WTC11 (cell line): ENCODE measurements at regions not wholly inside any gene's neighbourhood (a gene's known extent, or its start where the extent isn't known, plus 50 kb on each side); places are given as distances from the start of the nearest gene placed in this dataset.

ENCODE experiments used
- ATAC-seq: fragments of 200-7000 bp; cut with Tn5 transposase; 2 replicates; pipeline ENCODE4 v1.10.0; 2021; ENCODE audit warnings: mild to moderate bottlenecking, moderate library complexity
- CTCF ChIA-PET: fragments of 300-600 bp; sonication (Branson Sonifier 250); formaldehyde crosslinking; loops from one replicate; lab custom pipeline; 2021; ENCODE audit warnings: antibody characterized with exemption; lab: Charles Lee
- POLR2A ChIA-PET: fragments of 350-600 bp; sonication (Branson Sonifier 250); formaldehyde crosslinking; loops from one replicate; lab custom pipeline; 2021; ENCODE audit warnings: antibody characterized with exemption; lab: Charles Lee
- DNase-seq: peaks from one replicate; pipeline ENCODE4 v3.0.0; 2021; ENCODE audit warnings: low spot score
- H3K27ac Mint-ChIP-seq: 2 replicates; pipeline ENCODE4 v1.8.0; 2021; ENCODE audit warnings: mixed read lengths
- H3K27me3 Mint-ChIP-seq: 2 replicates; pipeline ENCODE4 v1.8.0; 2021; ENCODE audit warnings: low read depth, mild to moderate bottlenecking, moderate library complexity, mixed read lengths
- H3K36me3 Mint-ChIP-seq: 2 replicates; pipeline ENCODE4 v1.8.0; 2021; ENCODE audit warnings: mixed read lengths
- H3K4me1 Mint-ChIP-seq: 2 replicates; pipeline ENCODE4 v1.8.0; 2022; ENCODE audit warnings: mixed read lengths
- H3K4me3 Mint-ChIP-seq: 2 replicates; pipeline ENCODE4 v1.8.0; 2021; ENCODE audit warnings: mild to moderate bottlenecking, moderate library complexity, mixed read lengths
- H3K9me3 Mint-ChIP-seq: 2 replicates; pipeline ENCODE4 v1.8.0; 2021; ENCODE audit warnings: mixed read lengths
- AR ChIP-seq: fragments of 250-450 bp; sonication (Bioruptor Pico); IDR thresholded peaks from 2 replicates; pipeline ENCODE4 v1.9.0; 2021; ENCODE audit warnings: mild to moderate bottlenecking
- CDX4 ChIP-seq: fragments of 250-450 bp; sonication (Bioruptor Pico); IDR thresholded peaks from 2 replicates; pipeline ENCODE4 v1.9.0; 2021; ENCODE audit warnings: moderate library complexity, mild to moderate bottlenecking, inconsistent platforms, borderline replicate concordance
- ETV6 ChIP-seq: sonication (generic); formaldehyde crosslinking; IDR thresholded peaks from 2 replicates; pipeline ENCODE4 v1.8.1; 2022; ENCODE audit warnings: mild to moderate bottlenecking, missing genetic modification reagents
- FOXJ3 ChIP-seq: sonication (generic); formaldehyde crosslinking; IDR thresholded peaks from 2 replicates; pipeline ENCODE4 v1.9.0; 2021; ENCODE audit warnings: missing genetic modification reagents, mild to moderate bottlenecking, borderline replicate concordance
- FOXK1 ChIP-seq: sonication (generic); formaldehyde crosslinking; IDR thresholded peaks from 2 replicates; pipeline ENCODE4 v1.8.0; 2022; ENCODE audit warnings: mild to moderate bottlenecking, moderate library complexity, missing genetic modification reagents
- FOXP1 ChIP-seq: sonication (generic); formaldehyde crosslinking; IDR thresholded peaks from 2 replicates; pipeline ENCODE4 v1.8.0; 2022; ENCODE audit warnings: missing genetic modification reagents, mild to moderate bottlenecking, moderate library complexity, borderline replicate concordance
- GABPB1 ChIP-seq: sonication (generic); formaldehyde crosslinking; IDR thresholded peaks from 2 replicates; pipeline ENCODE4 v1.8.1; 2023; ENCODE audit warnings: mild to moderate bottlenecking, missing genetic modification reagents
- GRHL2 ChIP-seq: fragments of 250-450 bp; sonication (Bioruptor Pico); IDR thresholded peaks from 2 replicates; pipeline ENCODE4 v1.8.0; 2022; ENCODE audit warnings: mild to moderate bottlenecking, moderate library complexity; ENCODE audit not compliant: insufficient replicate concordance, severe bottlenecking
- HMGA2 ChIP-seq: fragments of 250-450 bp; sonication (Bioruptor Pico); IDR thresholded peaks from 2 replicates; pipeline ENCODE4 v1.4.0; 2021; ENCODE audit warnings: mild to moderate bottlenecking, moderate library complexity
- JAZF1 ChIP-seq: fragments of 250-450 bp; sonication (Bioruptor Pico); IDR thresholded peaks from 2 replicates; pipeline ENCODE4 v1.9.0; 2021; ENCODE audit warnings: moderate library complexity, mild to moderate bottlenecking, inconsistent platforms
- NFATC4 ChIP-seq: fragments of 250-450 bp; sonication (Bioruptor Pico); IDR thresholded peaks from 2 replicates; pipeline ENCODE4 v1.9.0; 2021; ENCODE audit warnings: mild to moderate bottlenecking
- NR1H2 ChIP-seq: sonication (generic); formaldehyde crosslinking; IDR thresholded peaks from 2 replicates; pipeline ENCODE4 v1.9.0; 2021; ENCODE audit warnings: mild to moderate bottlenecking, moderate library complexity, missing genetic modification reagents
- NR2C2 ChIP-seq: sonication (generic); formaldehyde crosslinking; IDR thresholded peaks from 2 replicates; pipeline ENCODE4 v1.8.0; 2022; ENCODE audit warnings: mild to moderate bottlenecking, missing genetic modification reagents
- PRRX2 ChIP-seq: fragments of 250-450 bp; sonication (Bioruptor Pico); IDR thresholded peaks from 2 replicates; pipeline ENCODE4 v1.8.0; 2021; ENCODE audit warnings: mild to moderate bottlenecking
- RELA ChIP-seq: sonication (generic); formaldehyde crosslinking; IDR thresholded peaks from 2 replicates; pipeline ENCODE4 v1.8.1; 2022; ENCODE audit warnings: missing genetic modification reagents, mild to moderate bottlenecking, borderline replicate concordance
- SMAD3 ChIP-seq: sonication (generic); formaldehyde crosslinking; IDR thresholded peaks from 2 replicates; pipeline ENCODE4 v1.8.0; 2022; ENCODE audit warnings: missing genetic modification reagents, mild to moderate bottlenecking, borderline replicate concordance
- SMAD4 ChIP-seq: sonication (generic); formaldehyde crosslinking; IDR thresholded peaks from 2 replicates; pipeline ENCODE4 v1.8.0; 2022; ENCODE audit warnings: mild to moderate bottlenecking, missing genetic modification reagents
- SOX15 ChIP-seq: fragments of 250-450 bp; sonication (Bioruptor Pico); IDR thresholded peaks from 2 replicates; pipeline ENCODE4 v1.9.0; 2021; ENCODE audit warnings: mild to moderate bottlenecking
- TEAD4 ChIP-seq: sonication (generic); formaldehyde crosslinking; IDR thresholded peaks from 2 replicates; pipeline ENCODE4 v1.8.0; 2022; ENCODE audit warnings: mild to moderate bottlenecking, missing genetic modification reagents
- ZNF317 ChIP-seq: sonication (generic); formaldehyde crosslinking; IDR thresholded peaks from 2 replicates; pipeline ENCODE4 v1.8.1; 2023; ENCODE audit warnings: low read depth, mild to moderate bottlenecking, moderate library complexity, missing genetic modification reagents, borderline replicate concordance
- ZNF423 ChIP-seq: fragments of 250-450 bp; sonication (Bioruptor Pico); IDR thresholded peaks from 2 replicates; pipeline ENCODE4 v2.1.2; 2022; ENCODE audit warnings: mild to moderate bottlenecking, moderate library complexity
- ZNF671 ChIP-seq: fragments of 250-450 bp; sonication (Bioruptor Pico); IDR thresholded peaks from 2 replicates; pipeline ENCODE4 v1.8.0; 2021; ENCODE audit warnings: mild to moderate bottlenecking
- TF ChIP-seq, protein P1 (sequence below): sonication (generic); formaldehyde crosslinking; IDR thresholded peaks from 2 replicates; pipeline ENCODE4 v1.8.1; 2022; ENCODE audit warnings: mild to moderate bottlenecking, missing genetic modification reagents, moderate library complexity, borderline replicate concordance
- TF ChIP-seq, protein P2 (sequence below): fragments of 250-450 bp; sonication (Bioruptor Pico); IDR thresholded peaks from 2 replicates; pipeline ENCODE4 v1.8.0; 2021; ENCODE audit warnings: mild to moderate bottlenecking
- TF ChIP-seq, protein P3 (sequence below): sonication (generic); formaldehyde crosslinking; IDR thresholded peaks from 2 replicates; pipeline ENCODE4 v1.8.1; 2023; ENCODE audit warnings: mild to moderate bottlenecking, moderate library complexity, missing genetic modification reagents
- TF ChIP-seq, protein P4 (sequence below): sonication (generic); formaldehyde crosslinking; IDR thresholded peaks from 2 replicates; pipeline ENCODE4 v1.8.1; 2022; ENCODE audit warnings: mild to moderate bottlenecking, moderate library complexity, missing genetic modification reagents
- TF ChIP-seq, protein P5 (sequence below): sonication (generic); formaldehyde crosslinking; IDR thresholded peaks from 2 replicates; pipeline ENCODE4 v1.8.1; 2023; ENCODE audit warnings: mild to moderate bottlenecking, missing genetic modification reagents

DNA sequence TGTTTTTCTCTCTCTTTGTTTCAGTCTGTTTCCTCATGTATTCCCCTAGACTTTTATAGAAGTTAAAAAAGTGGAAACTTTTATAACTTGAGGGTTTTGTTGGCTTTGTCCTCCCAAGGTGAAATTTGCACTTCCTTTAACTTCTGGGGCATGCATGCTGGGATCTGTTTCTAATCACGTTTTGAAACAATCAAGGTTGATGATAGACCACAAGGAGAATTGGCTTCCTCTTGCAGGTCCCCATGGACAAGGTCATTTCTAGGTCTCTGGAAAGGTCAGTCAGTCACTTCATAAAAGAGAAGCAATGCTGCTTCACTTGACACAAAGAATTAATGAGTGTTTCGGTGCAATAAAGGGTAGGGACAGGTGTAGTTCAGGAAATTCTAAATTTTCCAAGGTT, 811.8 kb upstream of the CELF2 start:
- ATAC-seq (no peak), DNase-seq (no peak)
- Mint-ChIP-seq H3K36me3 (peaks cover 21% of the 10 kb centered on the region), H3K4me1 (no peaks in the 10 kb centered on the region), H3K4me3 (no peak overlapping the region), H3K27ac (no peak overlapping the region), H3K27me3 (no peaks in the 10 kb centered on the region), H3K9me3 (peaks cover 33% of the 10 kb centered on the region)
- ChIA-PET CTCF (no interaction called here), POLR2A (no interaction called here)
- TF ChIP-seq, protein P1, sequence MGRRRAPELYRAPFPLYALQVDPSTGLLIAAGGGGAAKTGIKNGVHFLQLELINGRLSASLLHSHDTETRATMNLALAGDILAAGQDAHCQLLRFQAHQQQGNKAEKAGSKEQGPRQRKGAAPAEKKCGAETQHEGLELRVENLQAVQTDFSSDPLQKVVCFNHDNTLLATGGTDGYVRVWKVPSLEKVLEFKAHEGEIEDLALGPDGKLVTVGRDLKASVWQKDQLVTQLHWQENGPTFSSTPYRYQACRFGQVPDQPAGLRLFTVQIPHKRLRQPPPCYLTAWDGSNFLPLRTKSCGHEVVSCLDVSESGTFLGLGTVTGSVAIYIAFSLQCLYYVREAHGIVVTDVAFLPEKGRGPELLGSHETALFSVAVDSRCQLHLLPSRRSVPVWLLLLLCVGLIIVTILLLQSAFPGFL, result no peak
- TF ChIP-seq SMAD3 (CRISPR knock-in tag) (no peak), NR1H2 (no peak), HMGA2 (CRISPR knock-in tag) (no peak), GRHL2 (CRISPR knock-in tag) (no peak), RELA (CRISPR knock-in tag) (no peak), PRRX2 (CRISPR knock-in tag) (no peak), ZNF671 (CRISPR knock-in tag) (no peak), NR2C2 (CRISPR knock-in tag) (no peak), SOX15 (CRISPR knock-in tag) (no peak), AR (CRISPR knock-in tag) (no peak), JAZF1 (CRISPR knock-in tag) (no peak), NFATC4 (no peak), CDX4 (CRISPR knock-in tag) (no peak), ETV6 (CRISPR knock-in tag) (no peak), FOXP1 (CRISPR knock-in tag) (no peak), FOXJ3 (no peak), ZNF317 (CRISPR knock-in tag) (no peak), ZNF423 (CRISPR knock-in tag) (no peak)
- TF ChIP-seq, protein P2, sequence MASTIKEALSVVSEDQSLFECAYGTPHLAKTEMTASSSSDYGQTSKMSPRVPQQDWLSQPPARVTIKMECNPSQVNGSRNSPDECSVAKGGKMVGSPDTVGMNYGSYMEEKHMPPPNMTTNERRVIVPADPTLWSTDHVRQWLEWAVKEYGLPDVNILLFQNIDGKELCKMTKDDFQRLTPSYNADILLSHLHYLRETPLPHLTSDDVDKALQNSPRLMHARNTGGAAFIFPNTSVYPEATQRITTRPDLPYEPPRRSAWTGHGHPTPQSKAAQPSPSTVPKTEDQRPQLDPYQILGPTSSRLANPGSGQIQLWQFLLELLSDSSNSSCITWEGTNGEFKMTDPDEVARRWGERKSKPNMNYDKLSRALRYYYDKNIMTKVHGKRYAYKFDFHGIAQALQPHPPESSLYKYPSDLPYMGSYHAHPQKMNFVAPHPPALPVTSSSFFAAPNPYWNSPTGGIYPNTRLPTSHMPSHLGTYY (CRISPR knock-in tag), result no peak

DNA sequence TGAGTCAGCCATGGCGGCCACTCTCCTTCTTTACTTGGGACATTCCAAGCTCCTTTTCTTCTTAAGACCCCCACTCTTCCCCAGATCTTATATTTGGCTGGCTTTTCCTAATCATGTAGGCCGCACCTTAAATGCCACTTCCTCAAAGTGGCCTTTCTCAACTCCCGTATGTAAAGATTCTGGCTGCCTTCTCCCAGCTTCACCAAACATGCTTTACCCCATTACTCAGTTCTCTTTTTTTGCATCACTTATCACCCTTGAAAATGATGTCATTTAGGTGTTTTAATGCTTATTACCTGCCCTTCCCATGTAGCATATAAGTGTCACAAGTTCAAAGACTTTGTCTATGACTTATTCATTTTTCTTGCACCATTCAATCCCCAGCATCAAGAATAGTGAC, 810.1 kb upstream of the CELF2 start:
- H3K27ac Mint-ChIP-seq, result no peak overlapping the region
- H3K4me3 Mint-ChIP-seq, result no peak overlapping the region
- CTCF ChIA-PET, result no interaction called here
- H3K4me1 Mint-ChIP-seq, result no peaks in the 10 kb centered on the region
- H3K27me3 Mint-ChIP-seq, result no peaks in the 10 kb centered on the region
- ATAC-seq, result no peak
- peaks cover 21% of the 10 kb centered on the region for H3K36me3 Mint-ChIP-seq
- peaks cover 27% of the 10 kb centered on the region for H3K9me3 Mint-ChIP-seq
- DNase-seq, result no peak
- POLR2A ChIA-PET, result no interaction called here
- TF ChIP-seq, protein P3, sequence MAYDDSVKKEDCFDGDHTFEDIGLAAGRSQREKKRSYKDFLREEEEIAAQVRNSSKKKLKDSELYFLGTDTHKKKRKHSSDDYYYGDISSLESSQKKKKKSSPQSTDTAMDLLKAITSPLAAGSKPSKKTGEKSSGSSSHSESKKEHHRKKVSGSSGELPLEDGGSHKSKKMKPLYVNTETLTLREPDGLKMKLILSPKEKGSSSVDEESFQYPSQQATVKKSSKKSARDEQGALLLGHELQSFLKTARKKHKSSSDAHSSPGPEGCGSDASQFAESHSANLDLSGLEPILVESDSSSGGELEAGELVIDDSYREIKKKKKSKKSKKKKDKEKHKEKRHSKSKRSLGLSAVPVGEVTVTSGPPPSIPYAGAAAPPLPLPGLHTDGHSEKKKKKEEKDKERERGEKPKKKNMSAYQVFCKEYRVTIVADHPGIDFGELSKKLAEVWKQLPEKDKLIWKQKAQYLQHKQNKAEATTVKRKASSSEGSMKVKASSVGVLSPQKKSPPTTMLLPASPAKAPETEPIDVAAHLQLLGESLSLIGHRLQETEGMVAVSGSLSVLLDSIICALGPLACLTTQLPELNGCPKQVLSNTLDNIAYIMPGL (CRISPR knock-in tag), result no peak
- TF ChIP-seq, protein P4, sequence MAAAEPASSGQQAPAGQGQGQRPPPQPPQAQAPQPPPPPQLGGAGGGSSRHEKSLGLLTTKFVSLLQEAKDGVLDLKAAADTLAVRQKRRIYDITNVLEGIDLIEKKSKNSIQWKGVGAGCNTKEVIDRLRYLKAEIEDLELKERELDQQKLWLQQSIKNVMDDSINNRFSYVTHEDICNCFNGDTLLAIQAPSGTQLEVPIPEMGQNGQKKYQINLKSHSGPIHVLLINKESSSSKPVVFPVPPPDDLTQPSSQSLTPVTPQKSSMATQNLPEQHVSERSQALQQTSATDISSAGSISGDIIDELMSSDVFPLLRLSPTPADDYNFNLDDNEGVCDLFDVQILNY (CRISPR knock-in tag), result no peak
- TF ChIP-seq JAZF1 (CRISPR knock-in tag) (no peak), FOXK1 (no peak), GABPB1 (CRISPR knock-in tag) (no peak), TEAD4 (CRISPR knock-in tag) (no peak), SMAD4 (no peak), ZNF423 (CRISPR knock-in tag) (no peak)
- TF ChIP-seq, protein P1, result no peak
- TF ChIP-seq, protein P5, sequence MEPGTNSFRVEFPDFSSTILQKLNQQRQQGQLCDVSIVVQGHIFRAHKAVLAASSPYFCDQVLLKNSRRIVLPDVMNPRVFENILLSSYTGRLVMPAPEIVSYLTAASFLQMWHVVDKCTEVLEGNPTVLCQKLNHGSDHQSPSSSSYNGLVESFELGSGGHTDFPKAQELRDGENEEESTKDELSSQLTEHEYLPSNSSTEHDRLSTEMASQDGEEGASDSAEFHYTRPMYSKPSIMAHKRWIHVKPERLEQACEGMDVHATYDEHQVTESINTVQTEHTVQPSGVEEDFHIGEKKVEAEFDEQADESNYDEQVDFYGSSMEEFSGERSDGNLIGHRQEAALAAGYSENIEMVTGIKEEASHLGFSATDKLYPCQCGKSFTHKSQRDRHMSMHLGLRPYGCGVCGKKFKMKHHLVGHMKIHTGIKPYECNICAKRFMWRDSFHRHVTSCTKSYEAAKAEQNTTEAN, result no peak
